IMR-90 (cell line): ENCODE measurements at regions not wholly inside any gene's neighbourhood (a gene's known extent, or its start where the extent isn't known, plus 50 kb on each side); places are given as distances from the start of the nearest gene placed in this dataset.

Experiments used
- ATAC-seq: fragments of 200-7000 bp; cut with Tn5 transposase; 2 replicates; pipeline ENCODE4 v1.9.1; 2020; ENCODE audit warnings: low read depth, mild to moderate bottlenecking, moderate library complexity
- BruUV-seq: library from RNA; stranded (reverse); fragments of 400-500 nt; replicated peaks from 2 replicates; lab custom pipeline; 2021; lab: Mats Ljungman, UMichigan
- CTCF ChIA-PET: fragments of 300-600 bp; formaldehyde crosslinking; extraction: SDS; loops from one replicate; lab custom pipeline; 2021; ENCODE audit warnings: antibody characterized with exemption; lab: Yijun Ruan, JAX
- POLR2A ChIA-PET: fragments of 300-600 bp; sonication (Branson Sonifier 250); formaldehyde crosslinking; loops from one replicate; lab custom pipeline; 2022; ENCODE audit warnings: antibody characterized with exemption; ENCODE audit not compliant: unreplicated experiment; lab: Charles Lee
- DNase-seq: peaks from one replicate; pipeline ENCODE4 v3.0.0; 2013
- H2AFZ ChIP-seq: replicated peaks from 2 replicates; pipeline ENCODE3; 2013; ENCODE audit warnings: low read length, mild to moderate bottlenecking; ENCODE audit not compliant: poor library complexity
- H2AK5ac ChIP-seq: 2 replicates; pipeline ENCODE4 v1.6.1; 2013; ENCODE audit warnings: low read depth, low read length, inconsistent platforms
- H2AK9ac ChIP-seq: replicated peaks from 2 replicates; pipeline ENCODE3; 2013; ENCODE audit warnings: mild to moderate bottlenecking, low read depth, low read length, moderate library complexity; ENCODE audit not compliant: poor library complexity
- H2BK120ac ChIP-seq: 2 replicates; pipeline ENCODE4 v1.6.1; 2013; ENCODE audit warnings: low read depth, low read length, inconsistent platforms
- H2BK15ac ChIP-seq: 3 replicates; pipeline ENCODE4 v1.6.1; 2013; ENCODE audit warnings: low read depth, low read length, inconsistent platforms
- H2BK20ac ChIP-seq: 2 replicates; pipeline ENCODE4 v1.6.1; 2013; ENCODE audit warnings: low read depth, mild to moderate bottlenecking, inconsistent platforms, low read length, moderate library complexity
- H2BK5ac ChIP-seq: 2 replicates; pipeline ENCODE4 v1.6.1; 2013; ENCODE audit warnings: mild to moderate bottlenecking, low read depth, low read length, inconsistent platforms; ENCODE audit not compliant: poor library complexity, severe bottlenecking
- H3K14ac ChIP-seq: replicated peaks from 2 replicates; pipeline ENCODE4 v1.6.1; 2013; ENCODE audit warnings: low read depth, low read length, inconsistent platforms
- H3K18ac ChIP-seq: 2 replicates; pipeline ENCODE4 v1.6.1; 2013; ENCODE audit warnings: low read depth, low read length, control low read depth
- H3K23ac ChIP-seq: 2 replicates; pipeline ENCODE4 v1.6.1; 2013; ENCODE audit warnings: low read depth, low read length, inconsistent platforms
- H3K27ac ChIP-seq: 2 replicates; pipeline ENCODE4 v1.5.1; 2013; ENCODE audit warnings: mild to moderate bottlenecking, control low read depth, low read length; ENCODE audit not compliant: insufficient read depth
- H3K27me3 ChIP-seq: 2 replicates; pipeline ENCODE4 v1.6.1; 2013; ENCODE audit warnings: low read length; ENCODE audit not compliant: control insufficient read depth, insufficient read depth
- H3K36me3 ChIP-seq: 2 replicates; pipeline ENCODE4 v1.6.1; 2013; ENCODE audit warnings: low read length, mixed read lengths; ENCODE audit not compliant: control insufficient read depth, insufficient read depth
- H3K4ac ChIP-seq: 2 replicates; pipeline ENCODE4 v1.6.1; 2013; ENCODE audit warnings: low read depth, low read length, inconsistent platforms
- H3K4me1 ChIP-seq: 2 replicates; pipeline ENCODE4 v1.6.1; 2013; ENCODE audit warnings: low read length, mixed read lengths; ENCODE audit not compliant: control insufficient read depth, insufficient read depth
- H3K4me2 ChIP-seq: 2 replicates; pipeline ENCODE4 v1.6.1; 2013; ENCODE audit warnings: low read depth, mild to moderate bottlenecking, control low read depth, low read length, moderate library complexity
- H3K4me3 ChIP-seq: 2 replicates; pipeline ENCODE4 v1.5.1; 2013; ENCODE audit warnings: low read depth, mild to moderate bottlenecking, control low read depth, low read length, moderate library complexity; ENCODE audit not compliant: insufficient read depth
- H3K56ac ChIP-seq: 2 replicates; pipeline ENCODE4 v1.6.1; 2013; ENCODE audit warnings: low read length, inconsistent platforms; ENCODE audit not compliant: insufficient read depth; ENCODE audit errors: extremely low read depth
- H3K79me1 ChIP-seq, 2 experiments: 2 replicates each; pipeline ENCODE4 v1.6.1; 2013; ENCODE audit warnings: low read length in 2 of 2, inconsistent platforms in 1 of 2, low read depth in 1 of 2
- H3K9ac ChIP-seq: 2 replicates; pipeline ENCODE4 v1.6.1; 2013; ENCODE audit warnings: low read depth, low read length, control low read depth
- H3K9me1 ChIP-seq: 2 replicates; pipeline ENCODE4 v1.6.1; 2013; ENCODE audit warnings: low read length, inconsistent platforms; ENCODE audit not compliant: insufficient read depth
- H3K9me3 ChIP-seq: 2 replicates; pipeline ENCODE4 v1.6.1; 2013; ENCODE audit warnings: low read length; ENCODE audit not compliant: control insufficient read depth, insufficient read depth
- H4K20me1 ChIP-seq: 2 replicates; pipeline ENCODE4 v1.6.1; 2013; ENCODE audit warnings: low read length, inconsistent platforms; ENCODE audit not compliant: insufficient read depth
- H4K5ac ChIP-seq: 2 replicates; pipeline ENCODE4 v1.6.1; 2013; ENCODE audit warnings: mild to moderate bottlenecking, low read depth, low read length, control low read depth
- H4K8ac ChIP-seq, 2 experiments: 2 replicates each; pipeline ENCODE4 v1.6.1; 2013; ENCODE audit warnings: low read depth in 2 of 2, low read length in 2 of 2, control low read depth in 1 of 2, inconsistent platforms in 1 of 2
- H4K91ac ChIP-seq: 2 replicates; pipeline ENCODE4 v1.6.1; 2013; ENCODE audit warnings: low read depth, low read length, inconsistent platforms; ENCODE audit not compliant: insufficient read depth
- BHLHE40 ChIP-seq: fragments of 150-350 bp; IDR thresholded peaks from 2 replicates; pipeline ENCODE4 v1.6.1; 2016; ENCODE audit warnings: mild to moderate bottlenecking, low read depth, low read length
- CEBPB ChIP-seq: IDR thresholded peaks from 2 replicates; pipeline ENCODE4 v1.6.1; 2012; ENCODE audit warnings: low read depth, low read length, improper control_type of control experiment
- ELK1 ChIP-seq: fragments of 150-350 bp; IDR thresholded peaks from 2 replicates; pipeline ENCODE4 v1.6.1; 2016; ENCODE audit warnings: low read depth, mild to moderate bottlenecking, low read length, moderate library complexity, borderline replicate concordance
- FOS ChIP-seq: fragments of 150-350 bp; IDR thresholded peaks from 2 replicates; pipeline ENCODE4 v1.6.1; 2016; ENCODE audit warnings: low read depth, low read length
- MAZ ChIP-seq: IDR thresholded peaks from 2 replicates; pipeline ENCODE4 v1.6.1; 2012; ENCODE audit warnings: low read depth, mild to moderate bottlenecking, low read length, improper control_type of control experiment, moderate library complexity, borderline replicate concordance
- MXI1 ChIP-seq: IDR thresholded peaks from 2 replicates; pipeline ENCODE4 v1.6.1; 2012; ENCODE audit warnings: low read depth, mild to moderate bottlenecking, low read length, moderate library complexity, borderline replicate concordance
- POLR2A ChIP-seq: IDR thresholded peaks from 2 replicates; pipeline ENCODE4 v1.6.1; 2012; ENCODE audit warnings: mild to moderate bottlenecking, low read depth, low read length
- SMC3 ChIP-seq: fragments of 150-350 bp; IDR thresholded peaks from 2 replicates; pipeline ENCODE4 v1.6.1; 2016; ENCODE audit warnings: low read depth, mild to moderate bottlenecking, antibody characterized with exemption, low read length, moderate library complexity
- USF2 ChIP-seq: fragments of 150-350 bp; IDR thresholded peaks from 2 replicates; pipeline ENCODE4 v1.6.1; 2017; ENCODE audit warnings: mild to moderate bottlenecking, antibody characterized with exemption, low read length, low read depth
- WGBS, 2 experiments: methylation state at CpG; one replicate each; pipeline versions ENCODE4 v1.1.5 to v1.1.7; 2013; ENCODE audit warnings: missing lambda C conversion rate in 2 of 2; ENCODE audit not compliant: insufficient read length in 1 of 2; ENCODE audit errors: extremely low coverage in 2 of 2; 5-methylcytosine and 5-hydroxymethylcytosine counted together
- dilution Hi-C: fragments of 300-500 bp; cut with HindIII; formaldehyde crosslinking; loops from one replicate; pipeline ENCODE4 v1.14.3; 2018; ENCODE audit warnings: low sequenced_read_pairs; ENCODE audit not compliant: unreplicated experiment
- in situ Hi-C: fragments of 300-500 bp; cut with MboI; formaldehyde crosslinking; loops from 3 replicates; pipeline ENCODE4 v1.14.3; 2019; ENCODE audit warnings: low sequenced_read_pairs, inconsistent platforms, mixed read lengths
- intact Hi-C: fragments of 100-400 bp; cut with micrococcal nuclease; formaldehyde crosslinking; loops from 2 replicates; pipeline ENCODE4 v1.10.0; 2022

GRCh38 chr2:8606226-8606625, 75.6 kb upstream of the ID2 start (continued):
- TF ChIP-seq MXI1, result no peak
- no peak for TF ChIP-seq SMC3
- no peak for TF ChIP-seq CEBPB
- TF ChIP-seq MAZ, result no peak
- no peak for TF ChIP-seq POLR2A

GRCh38 chr2:8606649-8607550, 75.0 kb upstream of the ID2 start:
- Histone ChIP-seq H2BK120ac (peak overlapping the region; percentile 82), H2AK9ac (no peak overlapping the region), H3K9me1 (peaks cover 13% of the 10 kb centered on the region), H3K79me1 (no peaks in the 10 kb centered on the region; a peak in 1 of 4 replicates), H2BK5ac (peak overlapping the region; percentile 60), H3K4me2 (no peak overlapping the region), H3K27me3 (no peaks in the 10 kb centered on the region), H4K8ac (peak overlapping the region in 1 of 2 experiments; percentile 49; a peak in 2 of 4 replicates), H3K4me1 (peaks cover 18% of the 10 kb centered on the region), H4K20me1 (peaks cover 3% of the 10 kb centered on the region; the same call in 1 of the 2 replicates), H3K27ac (no peak overlapping the region), H3K18ac (peak overlapping the region; percentile 46), H4K91ac (peak overlapping the region; percentile 57), H2BK20ac (peak overlapping the region; percentile 65), H3K36me3 (no peaks in the 10 kb centered on the region), H4K5ac (peak overlapping the region; percentile 25), H3K4ac (peak overlapping the region; percentile 51), H3K14ac (peak overlapping the region; percentile 45; the same call in 1 of the 2 replicates), H3K56ac (no peak overlapping the region), H2AFZ (peak overlapping the region; percentile 44), H3K23ac (peak overlapping the region; percentile 12; the same call in 1 of the 2 replicates), H3K9ac (no peak overlapping the region), H2AK5ac (peak overlapping the region; percentile 91), H2BK15ac (peak overlapping the region; percentile 91; the same call in 2 of the 3 replicates), H3K9me3 (no peaks in the 10 kb centered on the region), H3K4me3 (no peak overlapping the region)
- BruUV-seq, result no TSS peak
- WGBS, 2 experiments, result no CpG with 5 or more reads among the region's 20 CpGs
- dilution Hi-C loops (no loop called here), intact Hi-C loops (no loop called here), in situ Hi-C loops (no loop called here)
- ChIA-PET CTCF (no interaction called here), POLR2A (no interaction called here)
- no peak for DNase-seq
- ATAC-seq, result no peak
- no peak for TF ChIP-seq USF2
- TF ChIP-seq FOS, result no peak
- no peak for TF ChIP-seq MXI1
- TF ChIP-seq ELK1, result no peak
- TF ChIP-seq BHLHE40, result no peak
